ENCODE measurements at regions not wholly inside any gene's neighbourhood (a gene's known extent, or its start where the extent isn't known, plus 50 kb on each side); places are given as distances from the start of the nearest gene placed in this dataset.

- CTCF ChIA-PET = interaction anchor here (1.5 kb wide), 1 partner anchor 13 kb away, joined by 4 read pairs; no protein-coding TSS in a partner anchor
- BruUV-seq (replicated peaks) = no TSS peak
- dilution Hi-C loops (cut with MboI; ENCODE audit: extremely low pct_ligation_motif_present, low sequenced_read_pairs) (no loop called here), intact Hi-C loops (cut with micrococcal nuclease) (no loop called here)
- Histone ChIP-seq H3K4me2 (ENCODE audit: insufficient read depth, low read length) (no peak overlapping the region), H3K79me2 (ENCODE audit: control insufficient read depth, insufficient read depth, low read length) (no peaks in the 10 kb centered on the region), H3K36me3 (ENCODE audit: control insufficient read depth in 2 of 2, extremely low read depth in 1 of 2, insufficient read depth in 2 of 2, low read length in 2 of 2) (no peaks in the 10 kb centered on the region), H3K9me3 (replicated peaks; ENCODE audit: control insufficient read depth, insufficient read depth, low read length) (no peaks in the 10 kb centered on the region), H3K4me3 (replicated peaks in 1 of 3; ENCODE audit: insufficient read depth in 1 of 3, low read depth in 1 of 3, low read length in 3 of 3) (no peak overlapping the region), H2AFZ (ENCODE audit: low read depth, low read length) (no peak overlapping the region), H4K20me1 (replicated peaks; ENCODE audit: control insufficient read depth, extremely low read depth, insufficient read depth, low read length) (no peaks in the 10 kb centered on the region), H3K9ac (replicated peaks; ENCODE audit: extremely low read depth, insufficient read depth, low read length) (no peak overlapping the region), H3K4me1 (ENCODE audit: control insufficient read depth, extremely low read depth, insufficient read depth, low read length) (no peaks in the 10 kb centered on the region), H3K27me3 (ENCODE audit: control insufficient read depth in 2 of 2, insufficient read depth in 2 of 2, low read length in 2 of 2) (no peaks in the 10 kb centered on the region), H3K27ac (ENCODE audit: insufficient read depth, low read depth, low read length) (no peak overlapping the region), H3K9me1 (replicated peaks; ENCODE audit: control insufficient read depth, extremely low read depth, insufficient read depth, low read length) (no peaks in the 10 kb centered on the region)
- FAIRE-seq (no peak), DNase-seq (ENCODE audit: low read depth, low spot score) (peak; percentile 8)
- POLR2A ChIA-PET = no interaction called here
- TF ChIP-seq POLR2AphosphoS5 (IDR thresholded peaks at IDR 0.05; ENCODE audit: insufficient read depth, low read depth, low read length) (no peak), FOS (IDR thresholded peaks at IDR 0.05; ENCODE audit: borderline replicate concordance, insufficient read depth, low read length) (no peak), MAX (IDR thresholded peaks at IDR 0.05; ENCODE audit: insufficient read depth, insufficient read length) (no peak), EZH2 (IDR thresholded peaks at IDR 0.05; ENCODE audit: borderline replicate concordance, low read depth, low read length, severe bottlenecking) (no peak), CTCF (IDR thresholded peaks at IDR 0.05; ENCODE audit: extremely low read depth in 1 of 2, insufficient read depth in 1 of 2, low read depth in 1 of 2, low read length in 2 of 2) (no peak), MYC (IDR thresholded peaks at IDR 0.05; ENCODE audit: low read depth, low read length) (no peak), GATA2 (IDR thresholded peaks at IDR 0.05; ENCODE audit: insufficient read depth, insufficient read length, low read depth, low read length) (no peak), POLR2A (IDR thresholded peaks at IDR 0.05; ENCODE audit: low read depth, low read length) (no peak), JUN (IDR thresholded peaks at IDR 0.05; ENCODE audit: borderline replicate concordance, insufficient read depth, insufficient read length, low read depth) (no peak)
Observed at GRCh38 chr12:89992668-89993451, 284.2 kb upstream of the ATP2B1 start.
